ENCODE measurements at regions not wholly inside any gene's neighbourhood (a gene's known extent, or its start where the extent isn't known, plus 50 kb on each side); places are given as distances from the start of the nearest gene placed in this dataset.

DNA sequence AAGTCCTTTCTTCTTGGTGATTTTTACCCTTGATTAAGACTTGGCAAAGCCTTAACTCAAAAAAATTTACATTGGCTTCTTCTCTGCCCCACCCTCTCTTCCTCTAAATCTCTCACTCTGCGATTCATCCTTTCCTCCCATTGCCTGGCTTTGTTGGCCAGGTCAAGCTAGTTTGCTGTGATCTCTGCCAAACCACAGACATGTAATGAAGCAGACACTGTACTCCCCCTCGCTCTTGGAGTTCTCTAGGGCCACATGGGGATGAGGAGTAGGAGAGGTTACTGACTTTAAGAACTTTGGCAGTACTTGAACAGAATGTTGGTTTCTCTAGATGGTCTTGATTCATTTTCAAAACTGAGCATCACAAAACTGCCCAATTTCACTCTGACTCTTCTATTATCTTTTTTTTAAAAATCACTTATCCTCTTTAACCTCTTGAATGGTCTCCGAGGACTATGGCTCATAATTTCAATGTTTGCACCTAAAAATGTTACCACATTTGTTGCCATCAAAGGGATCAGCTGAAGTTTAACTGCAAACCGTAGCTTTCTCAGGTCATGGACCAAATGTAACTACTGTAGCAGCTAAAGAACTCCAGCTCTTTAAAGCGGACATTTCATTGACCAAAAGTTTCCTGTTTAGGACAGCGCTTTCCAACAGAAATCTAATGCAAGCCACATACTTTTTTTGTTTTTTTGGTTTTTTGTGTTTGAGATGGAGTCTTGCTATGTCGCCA lies 62.7 kb upstream of the IPO9 start:
- peaks cover 32% of the 10 kb centered on the region for H3F3A ChIP-seq (ENCODE audit: low read depth)
- peaks cover 100% of the 10 kb centered on the region for H3K79me2 ChIP-seq (ENCODE audit: low read depth)
- no peak overlapping the region for H3K27ac ChIP-seq
- H3K36me3 Mint-ChIP-seq, result peaks cover 42% of the 10 kb centered on the region
- TF ChIP-seq EZH2phosphoT487 (IDR thresholded peaks at IDR 0.05) (no peak), EZH2 (IDR thresholded peaks at IDR 0.05) (no peak), CTCF (IDR thresholded peaks at IDR 0.05) (no peak)
- H3K4me3 Mint-ChIP-seq, result no peak overlapping the region
- H3K27me3 ChIP-seq, result no peaks in the 10 kb centered on the region
- H3K36me3 ChIP-seq, result peaks cover 17% of the 10 kb centered on the region
- H3K4me1 ChIP-seq, result peaks cover 36% of the 10 kb centered on the region
- no peak overlapping the region for H2AFZ ChIP-seq (replicated peaks)
- no peak overlapping the region for H3K27ac Mint-ChIP-seq
- DNase-seq (ENCODE audit: low spot score), result no peak
- H3K9me3 Mint-ChIP-seq, result peaks cover 18% of the 10 kb centered on the region
- peaks cover 28% of the 10 kb centered on the region for H3K4me1 Mint-ChIP-seq
- H4K20me1 ChIP-seq (ENCODE audit: low read depth), result no peaks in the 10 kb centered on the region
- H3K9ac ChIP-seq, result no peak overlapping the region
- no peak overlapping the region for H3K4me2 ChIP-seq
- H3K4me3 ChIP-seq, result no peak overlapping the region
- H3K9me3 ChIP-seq (ENCODE audit: low read depth), result peaks cover 1% of the 10 kb centered on the region
- H3K27me3 Mint-ChIP-seq (ENCODE audit: insufficient read depth, low read depth), result no peaks in the 10 kb centered on the region

- Mint-ChIP-seq H3K9me3 (peaks cover 27% of the 10 kb centered on the region), H3K4me1 (peaks cover 17% of the 10 kb centered on the region), H3K27me3 (ENCODE audit: insufficient read depth, low read depth) (no peaks in the 10 kb centered on the region), H3K36me3 (peaks cover 52% of the 10 kb centered on the region), H3K4me3 (no peak overlapping the region), H3K27ac (no peak overlapping the region)
- peaks cover 100% of the 10 kb centered on the region for H3K79me2 ChIP-seq (ENCODE audit: low read depth)
- H3K36me3 ChIP-seq, result peaks cover 22% of the 10 kb centered on the region
- no peak overlapping the region for H3K27ac ChIP-seq
- peaks cover 25% of the 10 kb centered on the region for H3K4me1 ChIP-seq
- no peaks in the 10 kb centered on the region for H4K20me1 ChIP-seq (ENCODE audit: low read depth)
- H3F3A ChIP-seq (ENCODE audit: low read depth), result peaks cover 27% of the 10 kb centered on the region
- H2AFZ ChIP-seq (replicated peaks), result no peak overlapping the region
- H3K9ac ChIP-seq, result no peak overlapping the region
- H3K27me3 ChIP-seq, result no peaks in the 10 kb centered on the region
- DNase-seq (ENCODE audit: low spot score), result no peak
- TF ChIP-seq EZH2phosphoT487 (IDR thresholded peaks at IDR 0.05) (no peak), CTCF (IDR thresholded peaks at IDR 0.05) (no peak), EZH2 (IDR thresholded peaks at IDR 0.05) (no peak)
- peaks cover 12% of the 10 kb centered on the region for H3K9me3 ChIP-seq (ENCODE audit: low read depth)
- no peak overlapping the region for H3K4me3 ChIP-seq
- H3K4me2 ChIP-seq, result no peak overlapping the region
These were observed 61.6 kb upstream of the IPO9 start for GRCh38 chr1:201767339-201767738.

DNA sequence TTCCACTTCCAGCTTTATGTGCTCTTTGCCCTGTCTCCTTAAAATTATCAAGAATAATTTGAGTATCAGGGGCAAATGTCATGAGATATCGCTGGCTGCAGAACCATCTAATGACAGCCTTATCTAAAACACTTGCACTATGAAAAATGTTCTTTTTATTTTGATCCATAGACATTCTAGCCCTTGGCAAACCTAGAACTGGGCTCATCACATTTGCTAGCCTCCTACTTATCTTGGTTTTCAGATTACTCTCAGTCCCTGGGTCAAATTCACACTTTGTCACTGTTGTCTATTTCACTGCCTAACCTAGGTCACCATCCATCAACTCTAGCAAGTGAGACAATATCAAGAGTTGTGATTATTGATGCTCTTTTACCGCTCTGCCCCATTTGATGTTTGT lies 59.9 kb upstream of the IPO9 start:
- H3K27ac ChIP-seq, result no peak overlapping the region
- no peaks in the 10 kb centered on the region for H4K20me1 ChIP-seq (ENCODE audit: low read depth)
- no peak overlapping the region for H3K9ac ChIP-seq
- peaks cover 11% of the 10 kb centered on the region for H3F3A ChIP-seq (ENCODE audit: low read depth)
- H3K4me2 ChIP-seq, result no peak overlapping the region
- TF ChIP-seq EZH2phosphoT487 (IDR thresholded peaks at IDR 0.05) (no peak), CTCF (IDR thresholded peaks at IDR 0.05) (no peak), EZH2 (IDR thresholded peaks at IDR 0.05) (no peak)
- no peaks in the 10 kb centered on the region for H3K27me3 ChIP-seq
- H3K4me3 ChIP-seq, result no peak overlapping the region
- DNase-seq (ENCODE audit: low spot score), result no peak
- H3K9me3 Mint-ChIP-seq, result peaks cover 30% of the 10 kb centered on the region
- H3K79me2 ChIP-seq (ENCODE audit: low read depth), result peaks cover 100% of the 10 kb centered on the region
- no peaks in the 10 kb centered on the region for H3K27me3 Mint-ChIP-seq (ENCODE audit: insufficient read depth, low read depth)
- peaks cover 12% of the 10 kb centered on the region for H3K9me3 ChIP-seq (ENCODE audit: low read depth)
- H3K4me3 Mint-ChIP-seq, result no peak overlapping the region
- H3K4me1 Mint-ChIP-seq, result peaks cover 7% of the 10 kb centered on the region
- H3K36me3 ChIP-seq, result peaks cover 24% of the 10 kb centered on the region
- H3K27ac Mint-ChIP-seq, result no peak overlapping the region
- no peak overlapping the region for H2AFZ ChIP-seq (replicated peaks)
- peaks cover 8% of the 10 kb centered on the region for H3K4me1 ChIP-seq
- peaks cover 55% of the 10 kb centered on the region for H3K36me3 Mint-ChIP-seq
